NCI-H526 treated with DMSO at 0.1 percent for 48 hours (cell line): ENCODE measurements at regions not wholly inside any gene's neighbourhood (a gene's known extent, or its start where the extent isn't known, plus 50 kb on each side); places are given as distances from the start of the nearest gene placed in this dataset.
"Not testable (repeated sequence)": the region's sequence is repeated elsewhere in the genome, so short reads cannot be mapped to it uniquely, and the experiment has no call there.

Experiments
- DNase-seq: peaks from one replicate; lab custom pipeline; 2025; lab: John Stamatoyannopoulos, UW

DNA sequence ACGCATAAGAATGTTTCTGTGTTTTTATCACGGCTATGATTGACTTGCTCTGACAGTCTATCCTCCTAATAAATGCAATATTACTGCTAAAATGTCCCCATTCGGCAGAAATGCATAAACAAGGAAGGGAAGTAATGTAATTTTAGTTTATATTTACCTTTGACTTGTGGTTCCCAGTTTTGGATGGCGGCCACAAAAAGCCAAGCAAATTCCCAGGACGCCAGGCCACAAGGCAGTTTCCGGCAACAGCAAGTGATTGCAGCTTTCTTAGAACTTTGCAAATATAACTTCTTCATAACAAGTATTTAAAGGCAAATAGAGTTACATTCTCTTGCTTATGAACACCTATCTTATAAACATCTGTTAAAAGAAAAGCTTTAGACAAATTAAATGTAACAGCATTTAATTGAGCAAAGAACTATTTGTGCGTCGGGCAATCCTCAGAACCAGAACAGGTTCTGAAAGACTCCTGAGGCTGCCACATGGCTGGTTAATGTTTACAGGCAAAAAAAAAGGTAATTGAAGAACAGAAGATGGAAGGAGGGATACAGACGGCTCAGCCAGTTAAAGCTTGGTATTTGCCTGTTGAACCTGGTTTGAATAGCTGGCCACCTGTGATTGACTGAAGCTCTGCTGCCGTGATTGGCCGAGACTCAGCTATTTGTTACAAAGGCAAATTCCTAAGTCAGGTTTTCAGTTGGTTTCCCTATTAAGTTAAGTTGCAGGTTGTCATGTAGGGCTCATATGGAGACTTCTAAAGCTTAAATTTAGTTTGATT is 80.8 kb downstream of the C21orf91 start:
- DNase-seq: no peak

- DNase-seq: no peak
Observed at GRCh38 chr21:17736072-17736471, 83.1 kb downstream of the C21orf91 start.

DNA sequence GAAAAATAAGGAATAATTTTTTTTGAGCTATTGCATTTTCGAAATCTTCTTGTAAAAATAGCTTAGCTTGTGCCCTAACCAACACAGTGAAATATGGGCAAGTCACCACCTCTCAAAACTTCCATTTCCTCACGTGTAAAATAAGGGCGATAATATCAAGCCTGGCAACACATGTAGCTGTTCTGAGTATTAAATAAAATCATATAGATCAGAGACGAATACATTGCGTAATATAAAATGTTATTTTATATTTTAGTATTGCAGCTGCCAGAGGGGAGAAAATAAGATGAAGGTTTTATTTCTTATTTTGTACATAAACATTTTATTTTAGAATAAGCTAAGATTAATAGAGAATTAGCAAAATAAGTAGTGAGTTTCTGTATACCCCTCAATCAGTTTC is 85.9 kb downstream of the C21orf91 start:
- no peak for DNase-seq

GRCh38 chr21:17732306-17732705 is 86.8 kb downstream of the C21orf91 start:
- no peak for DNase-seq

DNA sequence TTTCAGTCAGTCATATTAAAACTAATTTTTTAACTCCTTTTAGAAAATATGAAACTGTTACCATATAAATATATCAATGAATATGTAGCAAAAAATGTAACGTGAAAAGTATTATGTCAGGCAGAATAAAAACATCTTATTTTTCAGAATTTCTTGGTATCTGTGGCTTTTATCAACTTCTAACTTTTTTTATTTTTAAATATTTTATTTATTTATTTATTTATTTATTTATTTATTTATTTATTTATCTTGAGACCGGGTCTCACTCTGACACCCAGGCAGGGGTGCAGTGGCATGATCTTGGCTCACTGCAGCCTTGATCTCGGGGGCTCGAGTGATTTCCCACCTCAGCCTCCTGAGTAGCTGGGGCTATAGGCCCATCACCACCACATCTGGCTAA is 87.6 kb downstream of the C21orf91 start:
- DNase-seq: no peak

DNA sequence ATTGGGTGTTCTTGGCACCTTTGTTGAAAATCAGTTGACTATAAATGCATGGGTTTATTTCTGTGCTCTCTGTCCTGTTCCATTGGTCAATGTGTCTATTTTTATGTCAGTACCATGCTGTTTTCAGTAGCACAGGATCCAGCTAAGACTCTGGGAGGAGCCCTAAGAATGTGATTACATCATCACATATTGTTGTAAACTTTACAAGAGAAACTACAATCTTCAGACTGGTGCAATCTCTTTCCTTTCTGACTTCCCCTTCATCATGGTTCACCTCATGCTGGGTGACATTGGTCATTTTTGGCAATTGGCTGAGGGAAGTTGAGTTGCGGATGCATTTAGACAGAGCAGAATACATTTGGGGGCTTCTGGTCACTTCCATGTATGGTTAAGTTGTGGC is 88.4 kb downstream of the C21orf91 start:
- no peak for DNase-seq

GRCh38 chr21:17729455-17729854 is 89.7 kb downstream of the C21orf91 start:
- DNase-seq: no peak

DNA sequence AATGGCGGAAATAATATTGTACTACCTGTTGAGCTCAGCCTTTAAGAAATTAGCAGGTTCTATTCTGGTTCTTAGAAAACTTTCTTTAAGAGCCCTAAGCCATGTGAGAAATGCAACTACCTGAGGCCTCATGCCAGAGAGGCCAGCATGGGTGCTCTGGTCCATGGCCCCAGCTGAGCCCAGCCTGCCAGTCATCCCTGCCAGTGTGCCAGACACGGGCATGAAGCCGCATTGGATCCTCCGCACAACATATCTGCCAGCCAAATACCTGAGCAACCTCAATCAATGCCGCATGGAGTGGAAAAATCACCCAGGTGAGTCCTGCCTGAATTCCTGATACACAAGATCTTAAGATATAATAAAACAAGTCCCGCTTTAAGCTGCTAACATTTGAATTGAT is 91.8 kb downstream of the C21orf91 start:
- no peak for DNase-seq

DNA sequence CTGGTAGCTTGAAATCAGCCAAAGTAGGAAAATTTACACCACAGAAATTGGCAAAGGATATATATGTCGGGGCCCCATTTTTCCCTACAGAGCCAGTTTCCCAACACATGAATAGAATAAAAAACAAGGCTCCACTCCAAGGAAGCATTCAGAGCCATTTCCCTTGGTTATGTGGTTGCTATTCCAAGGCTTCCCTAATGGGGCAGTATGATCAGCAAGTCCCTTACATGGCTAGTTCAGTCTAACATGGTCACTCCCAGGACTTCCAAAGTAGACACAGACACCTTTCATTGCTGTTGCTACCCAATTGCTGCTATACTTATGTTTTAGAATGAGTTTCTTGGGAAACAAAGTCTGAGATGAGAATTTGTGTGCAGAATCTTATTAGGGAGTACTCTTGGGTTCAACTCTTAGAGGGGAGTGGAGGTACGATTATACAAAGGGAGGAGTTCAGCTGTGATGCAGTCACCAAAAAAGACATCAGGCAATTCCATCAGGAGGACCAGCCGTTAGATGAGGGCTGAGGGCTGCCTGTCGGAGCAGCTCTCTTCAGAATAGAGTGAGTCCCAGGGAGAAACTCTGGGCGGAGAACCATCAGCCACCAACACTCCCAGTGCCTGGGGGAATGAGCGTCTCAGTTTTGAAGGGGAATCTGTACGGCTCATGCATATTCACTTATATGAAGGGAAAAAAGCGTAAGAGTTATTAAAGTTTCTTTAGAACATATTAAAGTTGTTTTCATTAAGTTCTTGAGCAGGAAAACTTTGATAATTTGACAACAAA is 92.9 kb downstream of the C21orf91 start:
- no peak for DNase-seq

DNA sequence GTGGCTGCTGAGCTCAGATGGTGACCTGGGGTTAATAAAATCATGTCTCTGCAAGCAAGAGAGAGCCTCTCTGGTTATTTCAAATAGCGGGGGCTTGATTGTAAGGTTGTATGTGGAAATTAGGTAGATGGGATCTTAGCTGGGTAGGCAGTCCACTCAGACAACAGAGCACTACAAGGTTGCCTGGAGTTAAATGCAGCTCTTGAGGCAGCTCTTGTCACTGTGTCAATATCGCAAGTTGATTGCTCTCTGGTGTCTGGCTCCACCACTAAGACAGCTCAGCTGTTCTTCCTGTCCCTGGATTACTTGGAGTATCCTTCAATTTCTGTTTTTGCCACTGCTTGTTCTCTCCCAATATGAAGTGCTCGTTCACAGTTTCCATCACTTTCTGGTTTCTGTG is 93.8 kb downstream of the C21orf91 start:
- no peak for DNase-seq

GRCh38 chr21:17712887-17713286 is 100.2 kb upstream of the BTG3 start:
- no peak for DNase-seq

- no peak for DNase-seq
Observed at GRCh38 chr21:17711896-17712295, 99.2 kb upstream of the BTG3 start.

- no peak for DNase-seq
Observed at GRCh38 chr21:17709266-17709611, 96.5 kb upstream of the BTG3 start.

DNA sequence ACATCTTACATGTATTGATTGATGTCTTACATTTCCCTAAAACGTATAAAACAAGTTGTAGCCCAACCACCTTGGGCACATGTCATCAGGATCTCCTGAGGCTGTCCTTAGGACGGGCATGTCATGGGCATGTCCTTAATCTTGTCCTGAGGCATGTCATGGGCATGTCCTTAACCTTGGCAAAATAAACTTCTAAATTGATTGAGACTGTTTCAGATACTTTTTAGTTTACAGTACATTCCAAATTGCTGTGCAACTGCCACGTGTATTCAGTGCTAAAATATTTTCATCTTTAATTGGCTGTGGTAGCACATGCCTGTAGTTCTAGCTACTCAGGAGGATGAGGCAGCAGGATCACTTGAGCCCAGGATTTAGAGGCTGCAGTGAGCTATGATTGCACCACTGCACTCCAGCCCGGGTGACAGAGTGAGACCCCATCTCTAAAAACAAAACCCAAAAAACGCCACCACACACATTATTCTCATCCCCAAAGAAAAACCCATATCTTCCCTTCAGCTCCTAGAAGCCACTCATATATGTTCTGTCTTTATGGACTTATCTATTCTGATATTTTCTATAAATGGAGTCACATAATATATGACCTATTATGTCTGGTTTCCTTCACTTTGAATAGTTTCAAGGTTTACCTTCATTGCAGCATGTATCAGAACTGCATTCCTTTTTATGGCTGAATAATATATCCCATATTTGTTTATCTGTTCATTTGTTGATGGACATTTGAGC is 96.0 kb upstream of the BTG3 start:
- DNase-seq: no peak

DNA sequence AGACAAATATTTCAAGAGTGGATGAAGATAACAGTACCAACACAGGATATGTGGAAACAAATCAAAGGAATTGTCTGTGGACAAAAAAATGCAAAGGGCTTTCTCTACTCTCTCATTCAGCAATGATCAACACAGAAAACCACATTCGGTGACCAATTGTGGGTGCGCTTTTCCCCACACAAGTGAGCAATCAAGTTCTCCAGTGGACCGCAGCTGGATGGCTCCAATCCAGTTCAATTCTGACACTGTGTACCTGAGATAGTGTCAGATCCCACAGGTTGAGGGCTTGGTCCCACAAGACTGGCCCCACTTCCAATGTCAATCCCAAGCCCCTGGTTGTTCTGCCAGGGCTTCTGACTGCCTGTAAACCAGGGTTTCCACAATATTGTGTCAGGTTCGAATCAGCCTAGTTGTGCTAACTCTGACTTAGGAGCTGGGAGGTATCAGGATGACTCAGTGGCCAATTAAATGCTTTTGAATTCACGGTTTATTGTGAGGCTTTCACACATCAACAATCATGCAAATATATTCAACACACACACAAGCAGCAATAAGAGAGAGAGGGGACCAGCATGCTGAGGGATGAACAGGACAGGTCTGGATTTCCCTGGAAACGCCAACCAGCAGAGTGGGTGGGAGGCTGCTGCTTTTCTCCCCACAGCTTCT is 87.0 kb upstream of the BTG3 start:
- peak; percentile 27 for DNase-seq

DNA sequence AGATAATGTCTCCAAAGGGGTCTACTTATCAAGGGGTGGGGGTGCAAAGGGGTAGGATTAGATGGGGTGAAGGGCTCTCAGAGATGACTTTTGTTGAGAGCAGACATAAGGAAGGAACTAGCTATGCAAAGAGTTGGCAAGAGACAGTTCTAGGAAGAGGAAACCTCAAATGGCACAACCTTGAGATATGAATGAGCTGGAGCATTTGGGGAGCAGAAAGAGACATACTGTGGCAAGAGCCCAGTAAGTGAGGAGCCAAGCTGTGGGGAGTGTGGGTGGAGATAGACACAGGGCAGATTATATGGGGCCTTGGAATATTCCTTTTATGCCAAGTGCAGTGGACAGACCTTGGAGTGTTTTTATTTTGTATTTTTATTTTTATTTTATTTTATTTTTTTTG is 84.8 kb upstream of the BTG3 start:
- DNase-seq: no peak

GRCh38 chr21:17694416-17694815 is 81.7 kb upstream of the BTG3 start:
- not testable (repeated sequence) for DNase-seq

DNA sequence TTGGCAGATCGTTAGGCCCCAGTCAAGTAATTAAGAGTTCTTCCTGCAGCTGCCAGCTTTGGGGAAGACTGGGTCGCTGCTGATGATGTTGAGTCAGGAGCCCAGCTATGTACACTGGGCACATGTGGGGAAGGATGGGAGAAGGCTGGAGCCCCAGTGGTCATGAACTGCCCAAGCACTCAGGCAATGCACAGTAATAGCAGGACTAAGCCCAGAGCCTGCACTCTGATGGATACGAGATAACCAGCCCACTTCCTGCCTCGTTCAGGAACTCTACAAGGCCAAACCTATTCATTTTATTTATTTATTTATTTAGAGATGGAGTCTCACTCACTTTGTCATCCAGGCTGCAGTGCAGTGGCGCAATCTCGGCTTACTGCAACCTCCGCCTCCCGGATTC is 81.1 kb upstream of the BTG3 start:
- no peak for DNase-seq

DNA sequence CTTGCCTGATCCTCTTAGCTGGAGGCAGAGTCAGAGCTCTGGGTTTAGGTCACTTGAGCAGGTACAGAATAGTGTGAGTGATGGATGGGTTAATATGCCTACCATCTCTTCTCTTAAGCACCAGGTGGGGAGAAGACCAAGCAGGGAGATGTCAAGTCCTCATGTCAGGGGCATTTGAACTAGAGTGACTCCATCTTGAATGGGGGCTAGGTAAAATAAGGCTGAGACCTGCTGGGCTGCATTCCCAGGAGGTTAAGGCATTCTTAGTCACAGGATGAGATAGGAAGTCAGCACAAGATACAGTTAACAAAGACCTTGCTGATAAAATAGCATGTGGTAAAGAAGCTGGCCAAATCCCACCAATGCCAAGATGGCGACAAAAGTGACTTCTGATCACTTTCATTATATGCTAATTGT is 77.4 kb upstream of the BTG3 start:
- DNase-seq: no peak

DNA sequence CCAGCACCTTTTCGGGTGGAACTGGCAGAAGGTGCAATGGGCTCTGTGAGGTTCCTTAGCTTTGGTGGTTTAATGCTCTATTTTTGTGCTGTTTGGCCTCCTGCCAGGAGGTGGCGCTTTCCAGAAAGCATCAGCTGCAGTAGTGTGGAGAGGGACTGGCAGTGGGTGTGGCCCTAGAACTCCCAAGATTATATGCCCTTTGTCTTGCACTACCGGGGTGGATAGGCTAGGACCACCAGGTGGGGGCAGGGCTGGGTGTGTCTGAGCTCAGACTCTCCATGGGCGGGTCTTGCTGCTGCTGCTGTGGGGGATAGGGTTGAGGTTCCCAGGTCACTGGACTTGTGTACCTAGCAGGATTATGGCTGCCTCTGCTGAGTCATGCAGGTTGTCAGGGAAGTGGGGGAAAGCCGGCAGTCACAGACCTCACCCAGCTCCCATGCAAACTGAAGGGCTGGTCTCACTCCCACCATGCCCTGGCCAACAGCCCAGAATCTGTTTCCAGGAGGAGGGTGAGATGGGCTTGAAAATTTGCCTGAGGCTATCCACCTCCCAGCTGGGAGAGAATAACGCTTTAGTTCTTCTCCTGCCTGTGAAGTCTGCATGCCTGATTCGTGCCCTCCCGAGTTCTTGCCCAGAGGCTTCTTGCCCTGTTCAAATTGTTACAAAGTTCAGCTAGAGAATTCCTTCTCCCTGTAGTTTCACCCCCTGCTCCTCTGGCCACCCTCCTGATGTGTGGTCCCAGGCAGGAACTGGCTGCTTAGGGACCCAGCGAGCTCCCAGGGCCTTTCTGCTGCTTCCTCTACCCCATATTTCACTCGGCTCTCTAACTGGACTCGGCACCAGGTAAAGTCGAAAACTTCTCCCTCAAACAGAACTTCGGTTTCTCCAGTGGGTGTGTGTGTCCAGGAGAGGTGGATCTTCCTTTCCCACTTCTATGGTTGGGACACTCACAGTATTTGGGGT is 76.5 kb upstream of the BTG3 start:
- no peak for DNase-seq

- DNase-seq: no peak
Observed at GRCh38 chr21:17682924-17683323, 70.2 kb upstream of the BTG3 start.
